HG03159 (cell line): ENCODE measurements at regions not wholly inside any gene's neighbourhood (a gene's known extent, or its start where the extent isn't known, plus 50 kb on each side); places are given as distances from the start of the nearest gene placed in this dataset.

Source experiments
- ATAC-seq: cut with Tn5 transposase; IDR thresholded peaks from one replicate; pipeline ENCODE4 v1.9.1; 2021; ENCODE audit warnings: mild to moderate bottlenecking, moderate library complexity; ENCODE audit not compliant: unreplicated experiment

GRCh38 chr9:81532251-81532650 is 157.1 kb downstream of the TLE1 start:
- no peak for ATAC-seq

GRCh38 chr9:81531511-81531910 is 157.8 kb downstream of the TLE1 start:
- no peak for ATAC-seq

GRCh38 chr9:81530846-81531245 is 158.5 kb downstream of the TLE1 start:
- no peak for ATAC-seq

- no peak for ATAC-seq
Observed at GRCh38 chr9:81530310-81530810, 159.0 kb downstream of the TLE1 start.

- no peak for ATAC-seq
Observed at GRCh38 chr9:81529556-81530193, 159.7 kb downstream of the TLE1 start.

GRCh38 chr9:81526587-81526986 is 162.8 kb downstream of the TLE1 start:
- no peak for ATAC-seq

GRCh38 chr9:81522716-81523551 is 166.4 kb downstream of the TLE1 start:
- no peak for ATAC-seq

- no peak for ATAC-seq
Observed at GRCh38 chr9:81521892-81522291, 167.5 kb downstream of the TLE1 start.

- ATAC-seq: no peak
Observed at GRCh38 chr9:81519816-81520495, 169.4 kb downstream of the TLE1 start.

GRCh38 chr9:81517954-81518353 is 171.4 kb downstream of the TLE1 start:
- ATAC-seq: no peak

GRCh38 chr9:81513059-81513458 is 176.3 kb downstream of the TLE1 start:
- ATAC-seq: no peak

GRCh38 chr9:81512641-81513040 is 176.7 kb downstream of the TLE1 start:
- no peak for ATAC-seq

- no peak for ATAC-seq
Observed at GRCh38 chr9:81508476-81508875, 180.9 kb downstream of the TLE1 start.

GRCh38 chr9:81506941-81507864 is 182.1 kb downstream of the TLE1 start:
- no peak for ATAC-seq

GRCh38 chr9:81499594-81499993 is 189.8 kb downstream of the TLE1 start:
- ATAC-seq: no peak

GRCh38 chr9:81499021-81499454 is 190.3 kb downstream of the TLE1 start:
- no peak for ATAC-seq

GRCh38 chr9:81498576-81498975 is 190.8 kb downstream of the TLE1 start:
- ATAC-seq: no peak

GRCh38 chr9:81497091-81497490 is 192.3 kb downstream of the TLE1 start:
- ATAC-seq: no peak

GRCh38 chr9:81492710-81493447 is 196.5 kb downstream of the TLE1 start:
- ATAC-seq: no peak
